SKM-1 (cell line): ENCODE measurements at regions not wholly inside any gene's neighbourhood (a gene's known extent, or its start where the extent isn't known, plus 50 kb on each side); places are given as distances from the start of the nearest gene placed in this dataset.

Experiments
- DNase-seq: peaks from one replicate; lab custom pipeline; 2025; ENCODE audit not compliant: unreplicated experiment; lab: John Stamatoyannopoulos, UW

- DNase-seq = no peak
Observed at GRCh38 chr16:85173981-85174751, 61.9 kb upstream of the CIBAR2 start.

- no peak for DNase-seq
Observed at GRCh38 chr16:85174871-85175723, 62.8 kb upstream of the CIBAR2 start.

GRCh38 chr16:85175724-85176233, 63.5 kb upstream of the CIBAR2 start:
- no peak for DNase-seq

GRCh38 chr16:85176541-85177447, 64.5 kb upstream of the CIBAR2 start:
- no peak for DNase-seq

- DNase-seq = no peak
Observed at GRCh38 chr16:85177448-85177846, 65.2 kb upstream of the CIBAR2 start.

GRCh38 chr16:85178006-85178591, 65.8 kb upstream of the CIBAR2 start:
- DNase-seq = no peak

GRCh38 chr16:85178596-85178995, 66.3 kb upstream of the CIBAR2 start:
- DNase-seq = no peak

- DNase-seq = no peak
Observed at GRCh38 chr16:85179344-85180046, 67.2 kb upstream of the CIBAR2 start.

GRCh38 chr16:85180047-85180826, 68.0 kb upstream of the CIBAR2 start:
- DNase-seq = no peak

GRCh38 chr16:85180827-85181738, 68.8 kb upstream of the CIBAR2 start:
- no peak for DNase-seq

GRCh38 chr16:85181739-85182129, 69.5 kb upstream of the CIBAR2 start:
- no peak for DNase-seq

- DNase-seq = no peak
Observed at GRCh38 chr16:85182286-85182685, 70.0 kb upstream of the CIBAR2 start.

- no peak for DNase-seq
Observed at GRCh38 chr16:85182774-85183173, 70.5 kb upstream of the CIBAR2 start.

- no peak for DNase-seq
Observed at GRCh38 chr16:85183564-85183963, 71.3 kb upstream of the CIBAR2 start.

- DNase-seq = no peak
Observed at GRCh38 chr16:85184404-85184803, 72.1 kb upstream of the CIBAR2 start.

GRCh38 chr16:85185303-85186100, 73.2 kb upstream of the CIBAR2 start:
- DNase-seq = no peak

- DNase-seq = no peak
Observed at GRCh38 chr16:85187002-85187401, 74.7 kb upstream of the CIBAR2 start.
